Keratinocyte (primary cell): ENCODE measurements at regions not wholly inside any gene's neighbourhood (a gene's known extent, or its start where the extent isn't known, plus 50 kb on each side); places are given as distances from the start of the nearest gene placed in this dataset.

Experiments used
- DNase-seq: peaks from one replicate; pipeline ENCODE4 v3.0.0-alpha.2; 2011; ENCODE audit warnings: low read depth, missing footprints, low spot score
- FAIRE-seq: peaks from 2 replicates; lab custom pipeline; 2011; peaks lifted over from hg19 to GRCh38; lab: Jason Lieb, UNC
- H2AFZ ChIP-seq: 2 replicates; pipeline ENCODE4 v1.6.0; 2012; ENCODE audit warnings: low read length, control low read depth, inconsistent platforms; ENCODE audit not compliant: control insufficient read depth
- H3K27ac ChIP-seq: 2 replicates; pipeline ENCODE4 v1.5.1; 2011; ENCODE audit warnings: low read length; ENCODE audit not compliant: control insufficient read depth, insufficient read depth
- H3K27me3 ChIP-seq: 3 replicates; pipeline ENCODE4 v1.6.0; 2011; ENCODE audit warnings: low read length; ENCODE audit not compliant: control insufficient read depth, insufficient read depth; ENCODE audit errors: extremely low read depth
- H3K36me3 ChIP-seq, 2 experiments: 2 replicates in 1 of 2; 3 replicates in 1 of 2; pipeline ENCODE4 v1.5.1; 2011; ENCODE audit warnings: low read length in 2 of 2, mild to moderate bottlenecking in 1 of 2; ENCODE audit not compliant: control insufficient read depth in 2 of 2, insufficient read depth in 2 of 2; ENCODE audit errors: extremely low read depth in 1 of 2
- H3K4me1 ChIP-seq: 3 replicates; pipeline ENCODE4 v1.5.1; 2011; ENCODE audit warnings: low read length; ENCODE audit not compliant: control insufficient read depth, insufficient read depth; ENCODE audit errors: extremely low read depth
- H3K4me2 ChIP-seq: 3 replicates; pipeline ENCODE4 v1.6.0; 2011; ENCODE audit warnings: low read depth, low read length; ENCODE audit not compliant: control insufficient read depth, insufficient read depth; ENCODE audit errors: extremely low read depth
- H3K4me3 ChIP-seq, 3 experiments: fragments of 200-600 bp in 1 of 3; sonication (generic) in 1 of 3; 2 replicates in 2 of 3; 3 replicates in 1 of 3; pipeline ENCODE4 v1.5.1; 2011 to 2016; ENCODE audit warnings: low read length in 3 of 3, mild to moderate bottlenecking in 3 of 3, control low read depth in 2 of 3, inconsistent platforms in 1 of 3, low read depth in 1 of 3, mixed read lengths in 1 of 3, mixed run types in 1 of 3, moderate library complexity in 1 of 3; ENCODE audit not compliant: control insufficient read depth in 2 of 3, insufficient read depth in 2 of 3; ENCODE audit errors: extremely low read depth in 1 of 3
- H3K79me2 ChIP-seq: 2 replicates; pipeline ENCODE4 v1.6.0; 2012; ENCODE audit warnings: low read length; ENCODE audit not compliant: control insufficient read depth, insufficient read depth
- H3K9ac ChIP-seq: 3 replicates; pipeline ENCODE4 v1.6.0; 2011; ENCODE audit warnings: low read length; ENCODE audit not compliant: control insufficient read depth, insufficient read depth; ENCODE audit errors: extremely low read depth
- H3K9me1 ChIP-seq: 3 replicates; pipeline ENCODE4 v1.6.0; 2011; ENCODE audit warnings: low read length; ENCODE audit not compliant: control insufficient read depth, insufficient read depth; ENCODE audit errors: extremely low read depth
- H3K9me3 ChIP-seq: 2 replicates; pipeline ENCODE4 v1.5.1; 2012; ENCODE audit warnings: low read depth, low read length; ENCODE audit not compliant: control insufficient read depth
- H4K20me1 ChIP-seq: 3 replicates; pipeline ENCODE4 v1.6.0; 2011; ENCODE audit warnings: low read length; ENCODE audit not compliant: control insufficient read depth, insufficient read depth; ENCODE audit errors: extremely low read depth
- EZH2 ChIP-seq: IDR thresholded peaks from one replicate; pipeline ENCODE4 v1.6.1; 2012; ENCODE audit warnings: inconsistent platforms, mild to moderate bottlenecking, low read length, moderate library complexity
- dilution Hi-C: fragments of 300-500 bp; cut with MboI; formaldehyde crosslinking; loops from one replicate; pipeline ENCODE4 v1.7.0; 2020; ENCODE audit warnings: low sequenced_read_pairs; ENCODE audit not compliant: extremely low pct_ligation_motif_present
- TF ChIP-seq, protein P1 (sequence below), 3 experiments: IDR thresholded peaks in 1 of 3; conservative IDR thresholded peaks in 1 of 3; optimal IDR thresholded peaks in 1 of 3; 2 replicates in 2 of 3; 3 replicates in 1 of 3; pipeline versions ENCODE3 to v1.5.1; 2011; ENCODE audit warnings: low read length in 3 of 3, mild to moderate bottlenecking in 3 of 3, moderate library complexity in 2 of 3, control low read depth in 1 of 3, inconsistent platforms in 1 of 3; ENCODE audit not compliant: insufficient read depth in 2 of 3; ENCODE audit errors: extremely low read depth in 1 of 3

DNA sequence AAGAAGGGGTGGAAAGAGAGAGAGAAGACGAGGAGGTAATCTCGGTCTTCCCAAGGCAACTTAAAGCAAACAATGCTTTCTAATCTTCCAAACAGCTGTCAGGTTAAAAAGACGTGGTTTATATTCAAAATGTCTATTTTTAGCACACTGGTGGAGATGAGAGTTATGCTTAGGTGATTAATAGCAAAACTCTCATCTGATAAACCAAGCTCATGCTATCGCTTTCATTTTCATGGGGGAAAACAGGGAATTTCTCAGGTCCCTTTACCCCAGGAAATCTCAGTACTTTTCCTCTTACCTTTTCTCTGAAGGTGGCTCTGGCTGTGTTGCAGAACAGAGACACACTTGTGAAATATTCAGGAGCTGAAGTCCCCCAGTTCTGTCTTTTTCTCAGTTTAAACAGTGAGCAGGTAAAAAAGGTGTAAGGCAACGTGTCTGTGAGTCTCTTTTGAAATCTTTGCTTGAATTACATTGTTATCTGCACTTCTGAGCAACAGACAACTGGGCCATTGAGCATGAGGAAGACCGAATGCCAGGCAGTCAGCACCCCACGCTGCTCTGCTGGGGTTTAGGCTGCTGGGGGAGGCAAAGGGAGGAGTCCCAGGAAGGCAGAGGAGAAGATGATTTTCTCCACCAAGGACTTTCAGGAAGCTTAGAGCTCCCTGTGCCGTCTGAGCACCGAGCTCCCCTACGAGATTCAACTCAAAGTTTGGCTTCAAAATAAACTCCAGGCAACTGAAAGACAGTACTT, 759.3 kb downstream of the BCL11B start:
- H3K4me2 ChIP-seq, result peak overlapping the region; percentile 78
- dilution Hi-C loops, result no loop called here
- peak overlapping the region; percentile 59 for H3K9ac ChIP-seq
- H3K9me3 ChIP-seq, result no peaks in the 10 kb centered on the region
- peak overlapping the region in 2 of 3 experiments; percentile 41 to 58 for H3K4me3 ChIP-seq
- FAIRE-seq (peak; percentile 13), DNase-seq (no peak)
- H4K20me1 ChIP-seq, result no peaks in the 10 kb centered on the region
- peaks cover 22% of the 10 kb centered on the region for H3K4me1 ChIP-seq
- peak overlapping the region; percentile 86 for H2AFZ ChIP-seq
- H3K9me1 ChIP-seq, result no peaks in the 10 kb centered on the region
- H3K36me3 ChIP-seq, result no peaks in the 10 kb centered on the region
- no peaks in the 10 kb centered on the region for H3K79me2 ChIP-seq
- H3K27me3 ChIP-seq, result no peaks in the 10 kb centered on the region
- TF ChIP-seq, protein P1, sequence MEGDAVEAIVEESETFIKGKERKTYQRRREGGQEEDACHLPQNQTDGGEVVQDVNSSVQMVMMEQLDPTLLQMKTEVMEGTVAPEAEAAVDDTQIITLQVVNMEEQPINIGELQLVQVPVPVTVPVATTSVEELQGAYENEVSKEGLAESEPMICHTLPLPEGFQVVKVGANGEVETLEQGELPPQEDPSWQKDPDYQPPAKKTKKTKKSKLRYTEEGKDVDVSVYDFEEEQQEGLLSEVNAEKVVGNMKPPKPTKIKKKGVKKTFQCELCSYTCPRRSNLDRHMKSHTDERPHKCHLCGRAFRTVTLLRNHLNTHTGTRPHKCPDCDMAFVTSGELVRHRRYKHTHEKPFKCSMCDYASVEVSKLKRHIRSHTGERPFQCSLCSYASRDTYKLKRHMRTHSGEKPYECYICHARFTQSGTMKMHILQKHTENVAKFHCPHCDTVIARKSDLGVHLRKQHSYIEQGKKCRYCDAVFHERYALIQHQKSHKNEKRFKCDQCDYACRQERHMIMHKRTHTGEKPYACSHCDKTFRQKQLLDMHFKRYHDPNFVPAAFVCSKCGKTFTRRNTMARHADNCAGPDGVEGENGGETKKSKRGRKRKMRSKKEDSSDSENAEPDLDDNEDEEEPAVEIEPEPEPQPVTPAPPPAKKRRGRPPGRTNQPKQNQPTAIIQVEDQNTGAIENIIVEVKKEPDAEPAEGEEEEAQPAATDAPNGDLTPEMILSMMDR (optimal IDR thresholded peaks at IDR 0.05 in 1 of 3, IDR thresholded peaks at IDR 0.05 in 1 of 3, conservative IDR thresholded peaks at IDR 0.05 in 1 of 3; ENCODE audit: extremely low read depth in 1 of 3, insufficient read depth in 2 of 3, low read length in 3 of 3), result no peak
- TF ChIP-seq EZH2, result no peak
- H3K27ac ChIP-seq, result peak overlapping the region; percentile 62

DNA sequence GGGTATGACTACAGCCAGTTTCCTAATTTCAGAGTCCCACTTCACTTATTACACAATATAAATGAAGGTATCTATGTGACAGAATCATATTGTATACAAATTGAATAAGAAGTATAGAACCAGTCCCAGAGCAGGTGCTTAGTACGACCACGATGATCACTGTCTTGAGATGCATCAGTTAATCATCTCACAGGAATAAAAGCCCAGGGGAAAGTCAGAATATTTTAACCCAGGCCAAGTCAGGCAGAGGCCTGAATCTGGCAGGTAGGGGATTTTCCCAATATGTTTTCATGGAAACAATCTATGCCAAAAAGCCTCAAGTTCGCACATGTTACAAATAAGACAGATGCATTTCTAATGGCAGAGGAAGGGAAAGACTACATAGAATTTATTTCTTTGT, 758.4 kb downstream of the BCL11B start:
- no peaks in the 10 kb centered on the region for H3K9me1 ChIP-seq
- dilution Hi-C loops, result no loop called here

More for the DNA sequence above, 758.4 kb downstream of the BCL11B start:
- Histone ChIP-seq H4K20me1 (no peaks in the 10 kb centered on the region), H2AFZ (peak overlapping the region; percentile 86), H3K36me3 (no peaks in the 10 kb centered on the region), H3K79me2 (no peaks in the 10 kb centered on the region), H3K27me3 (no peaks in the 10 kb centered on the region), H3K9ac (peak overlapping the region; percentile 8), H3K4me3 (no peak overlapping the region), H3K4me2 (peak overlapping the region; percentile 78), H3K27ac (peak overlapping the region; percentile 62), H3K4me1 (peaks cover 18% of the 10 kb centered on the region), H3K9me3 (no peaks in the 10 kb centered on the region)
- FAIRE-seq, result no peak
- TF ChIP-seq, protein P1 (optimal IDR thresholded peaks at IDR 0.05 in 1 of 3, IDR thresholded peaks at IDR 0.05 in 1 of 3, conservative IDR thresholded peaks at IDR 0.05 in 1 of 3; ENCODE audit: extremely low read depth in 1 of 3, insufficient read depth in 2 of 3, low read length in 3 of 3), result no peak
- no peak for TF ChIP-seq EZH2
- no peak for DNase-seq
